ENCODE measurements at regions not wholly inside any gene's neighbourhood (a gene's known extent, or its start where the extent isn't known, plus 50 kb on each side); places are given as distances from the start of the nearest gene placed in this dataset.
A peak's percentile ranks its signal among the peaks of the same experiment; 100 is the strongest.

DNA sequence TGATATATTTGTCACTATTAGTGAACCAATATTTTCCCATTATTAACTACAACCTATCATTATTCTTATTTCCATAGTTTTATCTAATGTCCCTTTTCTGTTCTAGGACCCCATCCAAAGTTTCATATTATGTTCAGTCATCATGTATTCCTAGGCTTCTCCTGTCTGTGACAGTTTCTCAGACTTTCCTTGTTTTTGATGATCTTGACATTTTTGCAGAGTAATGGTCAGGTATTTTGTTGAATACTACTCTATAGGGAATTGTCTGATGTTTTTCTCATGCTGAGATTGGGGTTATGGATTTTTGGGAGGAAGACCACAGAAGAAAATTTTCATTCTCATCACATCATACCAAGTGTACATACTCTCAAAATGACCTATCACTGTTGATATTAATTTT, 684.6 kb downstream of the PLCL1 start:
- DNase-seq, result no peak

GRCh38 chr2:198483051-198483450, 678.7 kb downstream of the PLCL1 start:
- DNase-seq, result no peak

- DNase-seq, result no peak
Observed at GRCh38 chr2:198479065-198479464, 674.7 kb downstream of the PLCL1 start.

GRCh38 chr2:198478361-198478760, 674.0 kb downstream of the PLCL1 start:
- DNase-seq, result no peak

- DNase-seq, result peak; percentile 43
Observed at GRCh38 chr2:198476007-198476406, 671.6 kb downstream of the PLCL1 start.

DNA sequence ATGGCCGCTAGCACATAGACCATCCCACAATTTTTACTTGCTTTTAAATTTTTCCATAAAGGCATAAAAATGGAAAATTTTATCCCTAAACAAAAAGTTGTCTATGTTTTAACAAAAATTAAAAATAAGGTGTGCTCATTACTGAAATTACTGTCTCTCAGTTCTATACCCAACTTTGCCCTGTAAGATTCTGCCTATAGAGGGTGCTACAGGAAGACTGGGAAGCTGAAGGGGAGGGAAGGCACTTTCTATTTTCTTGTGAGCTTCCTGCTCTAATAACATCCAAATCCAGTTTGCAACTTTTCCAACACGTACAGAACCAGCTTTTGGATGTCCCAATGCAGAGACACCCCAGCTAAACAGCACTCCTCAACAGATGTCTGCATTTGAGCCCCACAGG, 666.9 kb downstream of the PLCL1 start:
- no peak for DNase-seq

DNA sequence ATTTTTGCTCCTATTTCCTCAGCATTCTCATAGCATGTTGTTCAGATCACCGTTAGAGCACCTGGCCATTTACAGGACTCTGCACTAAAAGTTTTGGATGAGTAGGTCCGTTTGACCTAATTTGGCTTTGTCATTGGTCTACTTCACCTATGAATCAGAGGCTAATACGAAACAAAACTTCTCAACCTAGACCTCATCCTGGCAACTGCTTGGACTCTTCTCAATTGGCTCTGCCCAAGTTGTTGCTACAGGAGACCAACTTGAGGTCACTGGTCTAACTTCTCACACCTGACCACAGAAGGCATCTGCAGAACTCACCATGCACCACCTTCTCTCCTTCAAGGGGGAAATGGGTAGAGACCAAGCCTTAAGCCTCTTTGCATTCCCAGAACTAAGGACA, 663.7 kb downstream of the PLCL1 start:
- no peak for DNase-seq

DNA sequence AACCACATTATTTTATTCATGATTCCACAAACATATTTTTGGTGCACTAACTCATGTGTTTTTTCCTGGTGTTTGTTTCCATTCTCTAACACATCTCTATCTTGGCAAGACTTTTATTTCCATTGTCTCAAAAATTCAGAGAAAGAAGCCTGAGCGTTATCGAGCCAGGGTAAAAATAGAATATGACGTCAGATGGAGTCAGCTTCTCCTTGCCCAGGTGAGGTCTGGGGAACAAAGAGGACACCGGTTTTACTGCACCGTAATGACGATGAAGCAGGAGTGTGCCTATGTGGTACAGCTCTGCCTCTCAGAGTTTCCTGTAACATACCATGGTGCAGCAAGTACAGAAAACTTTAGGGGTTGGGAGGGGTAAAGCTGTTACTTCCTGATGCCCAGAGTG, 661.6 kb downstream of the PLCL1 start:
- no peak for DNase-seq

DNA sequence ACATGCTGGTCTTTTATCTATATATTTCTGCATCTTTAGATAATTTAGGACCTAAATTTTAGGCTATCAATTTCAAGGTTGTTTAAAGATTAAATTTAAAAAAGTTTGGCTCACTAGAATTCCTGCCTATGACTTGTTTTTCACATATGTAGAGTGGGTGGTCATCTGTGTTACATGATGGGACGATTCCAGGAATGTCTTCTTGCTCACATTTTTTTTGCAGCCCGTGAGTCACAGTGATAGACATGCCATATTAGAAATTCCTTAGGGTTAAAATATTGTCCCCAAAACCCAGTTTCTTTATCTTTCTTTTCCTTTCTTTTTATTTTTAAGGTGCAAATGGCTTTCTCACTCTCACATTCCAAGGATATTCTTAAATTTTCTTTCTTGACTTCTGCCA, 652.0 kb downstream of the PLCL1 start:
- no peak for DNase-seq

- no peak for DNase-seq
Observed at GRCh38 chr2:198453866-198454265, 649.5 kb downstream of the PLCL1 start.

DNA sequence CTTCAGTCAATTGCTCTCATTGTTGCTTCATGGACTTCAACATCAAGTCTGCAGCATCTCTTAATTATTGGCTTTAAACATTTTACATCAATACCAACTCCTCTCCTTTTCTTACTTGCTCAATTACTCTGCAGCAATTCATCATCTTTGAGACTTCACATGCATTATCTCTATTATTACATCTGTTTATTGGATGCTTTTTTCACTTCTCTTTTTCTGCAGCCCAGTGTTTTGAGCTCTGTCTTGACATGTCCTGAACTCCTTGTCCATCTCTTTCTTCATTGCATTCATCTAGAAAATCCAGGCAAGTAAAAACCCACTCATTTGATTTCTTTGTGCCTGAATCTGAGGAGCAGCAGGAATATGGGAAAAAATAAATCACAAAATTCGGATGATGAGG, 647.9 kb downstream of the PLCL1 start:
- DNase-seq, result no peak

- DNase-seq, result no peak
Observed at GRCh38 chr2:198448789-198449188, 644.4 kb downstream of the PLCL1 start.

GRCh38 chr2:198444800-198445287, 640.5 kb downstream of the PLCL1 start:
- no peak for DNase-seq

DNA sequence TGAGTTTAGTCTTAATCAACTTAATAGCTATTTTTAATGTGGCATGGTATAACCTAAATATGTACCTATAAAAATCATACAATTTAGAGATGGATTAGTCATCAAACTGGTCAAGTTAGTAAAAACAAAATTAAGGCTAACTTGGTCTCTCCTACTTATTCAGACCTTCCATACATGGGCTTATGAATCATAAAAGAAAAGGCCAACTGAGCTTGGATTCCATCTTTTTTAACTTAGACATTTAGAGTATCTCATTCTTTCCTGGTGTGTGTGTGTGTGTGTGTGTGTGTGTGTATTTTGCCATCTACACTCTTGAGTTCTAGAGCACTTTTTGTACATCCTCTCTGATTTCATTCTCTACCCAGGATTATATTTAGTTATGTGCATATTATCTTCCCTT, 637.5 kb downstream of the PLCL1 start:
- DNase-seq, result no peak

DNA sequence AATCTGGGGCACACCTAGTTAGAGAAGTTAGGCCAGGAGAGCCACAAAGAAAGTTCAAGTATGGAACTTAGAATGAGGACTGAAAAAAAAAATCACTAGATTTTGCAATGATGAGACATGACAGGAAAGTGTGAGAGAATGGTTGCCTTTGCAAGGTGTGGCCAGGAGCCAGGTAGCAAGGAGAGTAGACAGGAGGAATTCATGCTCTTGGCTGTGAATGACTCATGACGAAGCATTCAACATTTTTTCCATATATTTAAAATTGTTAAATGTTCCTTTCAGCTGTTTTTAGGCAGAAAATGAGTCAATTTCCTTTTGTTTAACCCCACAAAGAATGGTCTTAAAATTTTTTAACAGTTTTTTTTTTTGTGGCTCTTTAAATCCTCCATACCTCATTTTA, 636.9 kb downstream of the PLCL1 start:
- DNase-seq, result no peak

DNA sequence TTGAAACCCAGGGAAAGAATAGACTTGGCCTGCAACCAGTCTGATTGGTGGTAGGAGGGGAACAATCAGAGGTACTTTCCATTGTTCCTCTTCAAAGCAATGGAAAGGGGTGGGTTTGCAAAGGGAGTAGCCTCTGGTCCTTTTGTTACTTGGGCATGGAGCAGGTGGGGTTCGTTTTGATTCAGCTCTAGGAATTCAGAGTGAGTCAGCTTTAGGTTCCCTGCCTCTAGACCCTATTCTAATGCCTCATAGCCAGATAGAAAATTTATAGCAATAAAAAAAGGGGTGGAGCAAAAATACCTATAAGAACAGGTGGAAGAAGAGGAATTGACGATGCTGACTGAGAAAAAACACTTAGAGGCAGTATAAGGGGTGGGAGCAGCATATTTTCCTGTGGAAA, 636.4 kb downstream of the PLCL1 start:
- DNase-seq, result no peak

GRCh38 chr2:198438331-198438730, 633.9 kb downstream of the PLCL1 start:
- DNase-seq, result no peak

GRCh38 chr2:198424112-198424511, 619.7 kb downstream of the PLCL1 start:
- DNase-seq, result no peak

DNA sequence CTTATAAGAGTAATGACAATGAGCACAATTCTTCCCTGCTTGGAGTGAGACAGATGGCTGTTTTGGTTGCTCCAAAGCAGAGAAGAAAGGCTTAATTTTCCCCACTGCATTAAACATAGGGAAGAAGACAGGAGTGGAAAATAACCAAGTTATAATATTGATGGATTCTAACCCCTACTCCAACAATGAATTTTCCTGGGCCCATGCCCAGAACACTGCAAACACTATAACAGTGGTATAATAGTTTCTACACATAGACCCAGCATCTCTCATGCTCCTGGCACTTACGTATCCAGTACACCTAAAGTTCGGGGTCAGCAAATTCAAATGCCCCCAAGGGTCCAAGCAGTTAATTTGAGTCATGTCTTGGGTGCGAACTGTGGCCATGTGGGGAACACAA, 613.4 kb downstream of the PLCL1 start:
- DNase-seq, result no peak

DNA sequence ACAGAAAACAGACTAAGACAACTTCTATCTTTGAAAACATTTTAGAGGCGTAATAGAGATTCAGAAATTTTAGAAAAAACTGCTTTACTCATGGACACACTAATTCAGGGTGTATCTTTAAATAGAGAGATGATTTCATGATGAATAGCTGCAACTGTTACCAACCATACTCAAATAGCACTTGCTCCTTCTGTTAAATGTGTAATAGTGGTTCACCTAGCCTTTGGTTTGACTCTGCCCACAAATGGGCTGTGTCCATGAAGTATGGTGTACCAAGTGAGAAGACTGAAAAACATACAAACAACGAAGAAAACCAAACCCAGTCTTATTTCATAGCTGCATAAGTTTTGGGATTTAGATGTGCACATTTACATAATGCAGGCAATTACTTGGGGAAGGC, 610.6 kb downstream of the PLCL1 start:
- DNase-seq, result no peak

DNA sequence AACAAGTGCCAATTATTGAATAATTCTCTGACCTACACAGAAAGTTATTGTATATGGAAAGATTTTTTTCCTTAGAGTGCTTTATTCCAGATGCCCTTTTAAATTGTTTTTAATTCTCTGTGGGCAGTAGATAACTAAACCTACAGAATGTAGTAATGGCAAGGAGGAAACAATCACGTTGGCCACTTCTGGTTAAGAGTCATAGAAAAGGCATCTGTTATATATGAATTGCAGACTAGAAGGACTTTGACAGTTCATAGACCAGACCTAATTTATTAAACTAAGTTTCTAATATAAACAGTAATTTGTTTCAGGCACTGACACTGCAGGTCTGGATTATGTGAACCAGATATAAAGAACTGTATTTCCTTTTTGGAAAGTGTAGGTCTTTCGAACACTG, 607.5 kb downstream of the PLCL1 start:
- DNase-seq, result no peak

DNA sequence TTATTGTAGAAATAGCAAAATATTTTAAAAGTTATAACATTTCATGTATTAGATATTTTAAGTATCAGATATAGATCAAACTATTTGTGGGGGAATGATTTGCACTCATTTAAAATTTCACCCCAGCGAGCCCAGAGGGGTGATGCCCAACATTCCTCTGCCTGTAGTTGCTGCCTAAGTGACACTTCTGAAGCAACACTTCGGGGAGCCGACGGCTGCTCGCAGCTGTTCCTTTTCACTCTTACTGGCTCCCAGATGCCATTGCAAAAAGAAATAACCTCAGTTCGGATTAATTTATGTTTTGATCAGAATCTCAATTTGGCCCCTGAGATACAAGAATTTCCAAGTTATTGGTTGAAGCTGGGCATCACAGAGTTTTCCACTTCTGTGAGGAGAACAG, 603.8 kb downstream of the PLCL1 start:
- no peak for DNase-seq

- no peak for DNase-seq
Observed at GRCh38 chr2:198405311-198405710, 600.9 kb downstream of the PLCL1 start.

GRCh38 chr2:198401644-198402043, 597.3 kb downstream of the PLCL1 start:
- DNase-seq, result no peak

GRCh38 chr2:198400999-198401398, 596.6 kb downstream of the PLCL1 start:
- DNase-seq, result no peak

DNA sequence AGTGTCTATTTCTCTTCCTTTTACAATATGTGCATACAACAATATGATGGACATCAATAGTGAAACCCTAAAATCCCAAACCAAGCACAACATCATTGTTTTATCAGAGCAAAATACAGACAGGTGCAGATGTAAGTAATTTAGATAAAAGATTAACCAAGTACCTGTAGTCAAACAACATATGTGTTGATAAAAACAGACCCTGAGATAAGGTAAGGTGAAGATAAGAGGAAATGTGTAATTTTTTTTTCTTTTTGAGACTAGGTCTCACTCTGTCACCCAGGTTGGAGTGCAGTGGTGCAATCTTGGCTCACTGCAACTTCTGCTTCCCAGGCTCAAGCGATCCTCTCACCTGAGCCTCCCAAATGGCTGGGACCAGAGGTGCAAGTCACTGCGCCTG, 589.8 kb downstream of the PLCL1 start:
- DNase-seq, result no peak
